OCI-LY3 (cell line): ENCODE measurements at regions not wholly inside any gene's neighbourhood (a gene's known extent, or its start where the extent isn't known, plus 50 kb on each side); places are given as distances from the start of the nearest gene placed in this dataset.

Experiments used
- H2AFZ ChIP-seq: fragments of 200-600, 300-600 bp; shearing (Covaris generic); 2 replicates; pipeline ENCODE4 v1.6.0; 2014; ENCODE audit warnings: antibody characterized with exemption, low read depth, low read length
- H3K27ac ChIP-seq: fragments of 200-600, 300-600 bp; sonication (generic); 2 replicates; pipeline ENCODE4 v1.5.1; 2014; ENCODE audit warnings: mild to moderate bottlenecking, low read length, moderate library complexity, mixed read lengths
- H3K27me3 ChIP-seq: fragments of 200-600, 300-600 bp; sonication (generic); 2 replicates; pipeline ENCODE4 v1.6.1; 2014; ENCODE audit warnings: low read depth, low read length, mixed read lengths
- H3K36me3 ChIP-seq: fragments of 200-600, 300-600 bp; sonication (generic); replicated peaks from 2 replicates; pipeline ENCODE3; 2014; ENCODE audit warnings: low read depth, low read length, mixed read lengths
- H3K4me1 ChIP-seq: fragments of 300-600, 200-600 bp; sonication (generic); 2 replicates; pipeline ENCODE4 v1.6.1; 2014; ENCODE audit warnings: low read length, mixed read lengths
- H3K4me2 ChIP-seq: fragments of 200-600, 300-600 bp; sonication (generic); 2 replicates; pipeline ENCODE4 v1.6.1; 2014; ENCODE audit warnings: low read length, mixed read lengths
- H3K4me3 ChIP-seq: fragments of 300-600, 200-600 bp; sonication (generic); 2 replicates; pipeline ENCODE4 v1.5.1; 2014; ENCODE audit warnings: antibody characterized with exemption, mild to moderate bottlenecking, low read length, moderate library complexity
- H3K79me2 ChIP-seq: fragments of 300-600, 200-600 bp; shearing (Covaris generic); 2 replicates; pipeline ENCODE4 v1.6.1; 2014; ENCODE audit warnings: mild to moderate bottlenecking, low read length, mixed read lengths
- H3K9ac ChIP-seq: fragments of 300-600, 200-600 bp; shearing (Covaris generic); 2 replicates; pipeline ENCODE4 v1.6.0; 2014; ENCODE audit warnings: mild to moderate bottlenecking, low read length, moderate library complexity
- H3K9me3 ChIP-seq: fragments of 200-600, 300-600 bp; shearing (Covaris generic); 2 replicates; pipeline ENCODE4 v1.6.1; 2014; ENCODE audit warnings: low read length, mixed read lengths; ENCODE audit not compliant: insufficient read depth
- H4K20me1 ChIP-seq: fragments of 200-600, 300-600 bp; sonication (generic); 2 replicates; pipeline ENCODE4 v1.6.1; 2016; ENCODE audit warnings: low read length, mixed read lengths; ENCODE audit not compliant: insufficient read depth
- CTCF ChIP-seq: fragments of 200-600, 300-600 bp; sonication (generic); IDR thresholded peaks from 2 replicates; pipeline ENCODE4 v1.5.1; 2014; ENCODE audit warnings: antibody characterized with exemption, low read length, low read depth
- EZH2phosphoT487 ChIP-seq: fragments of 200-600 bp; shearing (Covaris generic); IDR thresholded peaks from 2 replicates; pipeline ENCODE4 v1.6.1; 2018; ENCODE audit warnings: antibody characterized with exemption, mixed run types, low read depth

GRCh38 chr12:115158816-115159215, 474.8 kb upstream of the TBX3 start:
- Histone ChIP-seq H3K9me3 (no peaks in the 10 kb centered on the region), H4K20me1 (no peaks in the 10 kb centered on the region), H3K27ac (no peak overlapping the region), H3K4me2 (no peak overlapping the region), H3K4me3 (no peak overlapping the region), H3K27me3 (peaks cover 10% of the 10 kb centered on the region; the same call in 1 of the 2 replicates), H3K4me1 (no peaks in the 10 kb centered on the region), H3K9ac (no peak overlapping the region), H3K79me2 (no peaks in the 10 kb centered on the region), H3K36me3 (no peaks in the 10 kb centered on the region), H2AFZ (no peak overlapping the region)
- TF ChIP-seq EZH2phosphoT487 (no peak), CTCF (no peak)

GRCh38 chr12:115155665-115156645, 472.0 kb upstream of the TBX3 start:
- H3K9me3 ChIP-seq = no peaks in the 10 kb centered on the region
- H3K4me2 ChIP-seq = no peak overlapping the region
- no peak overlapping the region for H3K27ac ChIP-seq
- no peaks in the 10 kb centered on the region for H3K79me2 ChIP-seq
- H4K20me1 ChIP-seq = no peaks in the 10 kb centered on the region
- H3K4me3 ChIP-seq = no peak overlapping the region
- H3K4me1 ChIP-seq = no peaks in the 10 kb centered on the region
- no peaks in the 10 kb centered on the region for H3K27me3 ChIP-seq
- no peak overlapping the region for H3K9ac ChIP-seq
- no peak for TF ChIP-seq CTCF
- no peak for TF ChIP-seq EZH2phosphoT487
- H2AFZ ChIP-seq = no peak overlapping the region
- H3K36me3 ChIP-seq = no peaks in the 10 kb centered on the region

GRCh38 chr12:115149685-115150378, 465.9 kb upstream of the TBX3 start:
- Histone ChIP-seq H3K4me2 (no peak overlapping the region), H3K36me3 (peaks cover 2% of the 10 kb centered on the region), H3K27me3 (no peaks in the 10 kb centered on the region), H3K4me3 (no peak overlapping the region), H3K9ac (no peak overlapping the region), H2AFZ (peak overlapping the region; percentile 39; the same call in 1 of the 2 replicates), H4K20me1 (no peaks in the 10 kb centered on the region), H3K4me1 (peaks cover 13% of the 10 kb centered on the region), H3K79me2 (no peaks in the 10 kb centered on the region), H3K9me3 (no peaks in the 10 kb centered on the region), H3K27ac (no peak overlapping the region)
- TF ChIP-seq EZH2phosphoT487 (no peak), CTCF (no peak)

- Histone ChIP-seq H3K9me3 (no peaks in the 10 kb centered on the region), H3K27me3 (no peaks in the 10 kb centered on the region), H4K20me1 (no peaks in the 10 kb centered on the region), H3K4me1 (peaks cover 13% of the 10 kb centered on the region), H3K9ac (no peak overlapping the region), H2AFZ (0 out of 2 replicates have a peak overlapping the region, but pooled peaks have one; percentile 39), H3K27ac (no peak overlapping the region), H3K79me2 (no peaks in the 10 kb centered on the region), H3K4me2 (no peak overlapping the region), H3K36me3 (peaks cover 2% of the 10 kb centered on the region), H3K4me3 (no peak overlapping the region)
- no peak for TF ChIP-seq CTCF
- no peak for TF ChIP-seq EZH2phosphoT487
Observed at GRCh38 chr12:115149279-115149678, 465.3 kb upstream of the TBX3 start.
